HAP-1 (cell line): ENCODE measurements at regions not wholly inside any gene's neighbourhood (a gene's known extent, or its start where the extent isn't known, plus 50 kb on each side); places are given as distances from the start of the nearest gene placed in this dataset.

Experiments
- DNase-seq, 2 experiments: peaks; one replicate each; pipeline ENCODE4 v3.0.0-alpha.2; 2016 to 2020; ENCODE audit warnings: low spot score in 2 of 2
- H3K27me3 ChIP-seq: fragments of 250-450 bp; sonication (Bioruptor Pico); 2 replicates; pipeline ENCODE4 v1.5.1; 2020; ENCODE audit warnings: low read depth, mild to moderate bottlenecking, moderate library complexity
- H3K36me3 ChIP-seq: fragments of 250-450 bp; sonication (Bioruptor Pico); replicated peaks from 2 replicates; pipeline ENCODE4 v1.5.1; 2020; ENCODE audit warnings: mild to moderate bottlenecking
- H3K4me1 ChIP-seq: fragments of 250-450 bp; sonication (Bioruptor Pico); 2 replicates; pipeline ENCODE4 v1.5.1; 2020; ENCODE audit warnings: mild to moderate bottlenecking
- H3K4me3 ChIP-seq: fragments of 250-450 bp; sonication (Bioruptor Pico); 2 replicates; pipeline ENCODE4 v1.5.1; 2020; ENCODE audit warnings: mild to moderate bottlenecking, moderate library complexity
- H3K9me3 ChIP-seq: fragments of 250-450 bp; sonication (Bioruptor Pico); 2 replicates; pipeline ENCODE4 v1.5.1; 2020; ENCODE audit warnings: mild to moderate bottlenecking, moderate library complexity
- in situ Hi-C: fragments of 300-500 bp; cut with MboI; formaldehyde crosslinking; loops from 3 replicates; pipeline ENCODE4 v1.14.3; 2020; ENCODE audit warnings: low sequenced_read_pairs, inconsistent platforms, mixed read lengths

- no peaks in the 10 kb centered on the region for H3K27me3 ChIP-seq
- H3K36me3 ChIP-seq: no peaks in the 10 kb centered on the region
- H3K4me1 ChIP-seq: no peaks in the 10 kb centered on the region
- H3K9me3 ChIP-seq: no peaks in the 10 kb centered on the region
- H3K4me3 ChIP-seq: no peak overlapping the region
- no peak for DNase-seq
- in situ Hi-C loops: no loop called here
Measured at GRCh38 chr1:226797151-226797550, 58.1 kb upstream of the ITPKB start.

GRCh38 chr1:226793620-226794276, 54.7 kb upstream of the ITPKB start:
- Histone ChIP-seq H3K9me3 (no peaks in the 10 kb centered on the region), H3K36me3 (no peaks in the 10 kb centered on the region), H3K4me1 (no peaks in the 10 kb centered on the region), H3K4me3 (no peak overlapping the region), H3K27me3 (no peaks in the 10 kb centered on the region)
- in situ Hi-C loops: no loop called here
- no peak for DNase-seq

- Histone ChIP-seq H3K4me3 (no peak overlapping the region), H3K27me3 (no peaks in the 10 kb centered on the region), H3K9me3 (no peaks in the 10 kb centered on the region), H3K36me3 (no peaks in the 10 kb centered on the region), H3K4me1 (no peaks in the 10 kb centered on the region)
- no peak for DNase-seq
- in situ Hi-C loops: no loop called here
Measured at GRCh38 chr1:226792368-226792767, 53.3 kb upstream of the ITPKB start.

GRCh38 chr1:226790545-226791181, 51.6 kb upstream of the ITPKB start:
- no peaks in the 10 kb centered on the region for H3K4me1 ChIP-seq
- in situ Hi-C loops: no loop called here
- no peaks in the 10 kb centered on the region for H3K36me3 ChIP-seq
- H3K27me3 ChIP-seq: no peaks in the 10 kb centered on the region
- no peak overlapping the region for H3K4me3 ChIP-seq
- DNase-seq: no peak
- H3K9me3 ChIP-seq: no peaks in the 10 kb centered on the region

- Histone ChIP-seq H3K36me3 (no peaks in the 10 kb centered on the region), H3K27me3 (no peaks in the 10 kb centered on the region), H3K4me3 (no peak overlapping the region), H3K4me1 (peaks cover 9% of the 10 kb centered on the region), H3K9me3 (no peaks in the 10 kb centered on the region)
- DNase-seq: no peak
- in situ Hi-C loops: no loop called here
Measured at GRCh38 chr1:226788965-226789364, 49.9 kb upstream of the ITPKB start.
